ENCODE measurements at regions not wholly inside any gene's neighbourhood (a gene's known extent, or its start where the extent isn't known, plus 50 kb on each side); places are given as distances from the start of the nearest gene placed in this dataset.
"Not testable (repeated sequence)": the region's sequence is repeated elsewhere in the genome, so short reads cannot be mapped to it uniquely, and the experiment has no call there.

- H3K4me3 ChIP-seq (ENCODE audit: control insufficient read depth, low read depth, low read length): no peak overlapping the region
- no peak for TF ChIP-seq CTCF (IDR thresholded peaks at IDR 0.05; ENCODE audit: control insufficient read depth, insufficient read depth, low read depth, low read length, missing control alignments)
- DNase-seq (ENCODE audit: low read depth): no peak
These were observed 1231.2 kb upstream of the FLRT2 start for GRCh38 chr14:84298663-84299195.

- TF ChIP-seq CTCF (IDR thresholded peaks at IDR 0.05; ENCODE audit: control insufficient read depth, insufficient read depth, low read depth, low read length, missing control alignments): no peak
- H3K4me3 ChIP-seq (ENCODE audit: control insufficient read depth, low read depth, low read length): no peak overlapping the region
- no peak for DNase-seq (ENCODE audit: low read depth)
These were observed 1226.8 kb upstream of the FLRT2 start for GRCh38 chr14:84303140-84303539.

GRCh38 chr14:84312551-84312950, 1217.4 kb upstream of the FLRT2 start:
- DNase-seq (ENCODE audit: low read depth): no peak
- H3K4me3 ChIP-seq (ENCODE audit: control insufficient read depth, low read depth, low read length): no peak overlapping the region
- TF ChIP-seq CTCF (IDR thresholded peaks at IDR 0.05; ENCODE audit: control insufficient read depth, insufficient read depth, low read depth, low read length, missing control alignments): no peak

- H3K4me3 ChIP-seq (ENCODE audit: control insufficient read depth, low read depth, low read length): no peak overlapping the region
- no peak for DNase-seq (ENCODE audit: low read depth)
- no peak for TF ChIP-seq CTCF (IDR thresholded peaks at IDR 0.05; ENCODE audit: control insufficient read depth, insufficient read depth, low read depth, low read length, missing control alignments)
These were observed 1206.5 kb upstream of the FLRT2 start for GRCh38 chr14:84323450-84323849.

- no peak for DNase-seq (ENCODE audit: low read depth)
- H3K4me3 ChIP-seq (ENCODE audit: control insufficient read depth, low read depth, low read length): no peak overlapping the region
- TF ChIP-seq CTCF (IDR thresholded peaks at IDR 0.05; ENCODE audit: control insufficient read depth, insufficient read depth, low read depth, low read length, missing control alignments): no peak
These were observed 1206.0 kb upstream of the FLRT2 start for GRCh38 chr14:84323978-84324377.

GRCh38 chr14:84336433-84336832, 1193.5 kb upstream of the FLRT2 start:
- no peak for TF ChIP-seq CTCF (IDR thresholded peaks at IDR 0.05; ENCODE audit: control insufficient read depth, insufficient read depth, low read depth, low read length, missing control alignments)
- H3K4me3 ChIP-seq (ENCODE audit: control insufficient read depth, low read depth, low read length): no peak overlapping the region
- no peak for DNase-seq (ENCODE audit: low read depth)

GRCh38 chr14:84340938-84341337, 1189.0 kb upstream of the FLRT2 start:
- no peak overlapping the region for H3K4me3 ChIP-seq (ENCODE audit: control insufficient read depth, low read depth, low read length)
- DNase-seq (ENCODE audit: low read depth): no peak
- TF ChIP-seq CTCF (IDR thresholded peaks at IDR 0.05; ENCODE audit: control insufficient read depth, insufficient read depth, low read depth, low read length, missing control alignments): no peak

- H3K4me3 ChIP-seq (ENCODE audit: control insufficient read depth, low read depth, low read length); DNase-seq (ENCODE audit: low read depth): not testable (repeated sequence)
These were observed 1188.1 kb upstream of the FLRT2 start for GRCh38 chr14:84341867-84342266.
